ENCODE measurements at regions not wholly inside any gene's neighbourhood (a gene's known extent, or its start where the extent isn't known, plus 50 kb on each side); places are given as distances from the start of the nearest gene placed in this dataset.

DNA sequence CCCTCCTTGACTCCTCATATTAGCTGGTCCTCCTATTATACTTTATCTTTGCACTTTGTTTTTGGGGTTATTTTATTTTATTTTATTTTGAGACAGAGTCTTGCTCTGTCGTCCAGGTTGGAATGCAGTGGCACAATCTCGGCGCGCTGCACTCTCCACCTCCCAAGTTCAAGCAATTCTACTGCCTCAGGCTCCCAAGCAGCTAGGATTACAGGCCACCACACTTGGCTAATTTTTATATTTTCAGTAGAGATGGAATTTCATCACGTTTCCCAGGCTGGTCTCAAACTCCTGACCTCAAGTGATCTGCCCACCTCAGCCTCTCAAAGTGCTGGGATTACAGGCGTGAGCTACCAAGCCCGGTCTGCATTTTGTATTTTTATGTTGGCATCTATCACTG lies 126.7 kb downstream of the FOXB1 start:
- Histone ChIP-seq H3K4me1 (ENCODE audit: insufficient read depth) (no peaks in the 10 kb centered on the region), H3K36me3 (ENCODE audit: insufficient read depth) (no peaks in the 10 kb centered on the region), H3K4me3 (ENCODE audit: low read depth, low read length) (no peak overlapping the region), H3K27ac (ENCODE audit: low read depth) (no peak overlapping the region)
- no peak for DNase-seq (ENCODE audit: extremely low spot score)
- 88% methylated on average over 7 of the region's 7 CpGs for WGBS

DNA sequence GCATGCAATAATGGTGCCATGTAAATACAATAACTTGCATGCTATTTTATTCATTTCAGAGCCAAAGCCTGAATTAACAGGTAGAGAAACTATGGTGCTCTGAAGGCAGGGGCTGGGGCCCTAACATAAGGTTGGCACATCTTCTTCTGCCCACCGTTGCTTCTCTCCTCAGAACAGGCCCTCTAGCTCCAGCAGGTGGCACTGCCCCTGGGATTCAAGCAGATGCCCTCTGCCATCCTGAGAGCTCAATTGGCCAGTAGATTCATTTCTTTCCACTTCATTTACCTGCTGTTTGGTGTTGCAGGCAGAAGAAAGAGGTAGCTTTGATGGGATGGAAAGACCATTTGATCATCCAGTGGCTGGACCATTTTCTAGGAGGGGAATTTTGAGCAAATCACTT lies 130.5 kb downstream of the FOXB1 start:
- Histone ChIP-seq H3K4me1 (ENCODE audit: insufficient read depth) (no peaks in the 10 kb centered on the region), H3K4me3 (ENCODE audit: low read depth, low read length) (no peak overlapping the region), H3K27ac (ENCODE audit: low read depth) (no peak overlapping the region), H3K36me3 (ENCODE audit: insufficient read depth) (no peaks in the 10 kb centered on the region)
- no peak for DNase-seq (ENCODE audit: extremely low spot score)
- WGBS: 43% methylated on average over 1 of the region's 1 CpG

DNA sequence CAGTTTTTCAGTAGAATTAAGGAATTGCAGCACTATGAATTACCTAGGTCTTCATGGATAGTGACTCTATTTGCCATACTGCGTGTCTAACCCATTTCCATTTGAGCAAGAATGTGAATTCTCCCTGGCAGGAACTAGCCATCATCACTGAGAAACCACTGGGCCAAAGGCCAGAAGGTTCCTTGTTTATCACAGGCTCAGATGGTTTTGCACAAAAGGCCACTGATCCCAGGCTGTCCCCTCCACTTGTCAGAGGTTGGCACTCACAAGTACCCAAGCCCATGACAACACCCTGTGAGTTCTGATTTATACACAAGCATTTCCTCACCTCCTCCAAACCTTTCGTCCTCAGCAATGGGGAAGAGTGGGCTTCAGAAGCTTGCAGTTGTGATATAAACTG lies 131.8 kb downstream of the FOXB1 start:
- no peak overlapping the region for H3K4me3 ChIP-seq (ENCODE audit: low read depth, low read length)
- no peak overlapping the region for H3K27ac ChIP-seq (ENCODE audit: low read depth)
- DNase-seq (ENCODE audit: extremely low spot score): no peak
- 67% methylated on average over 2 of the region's 2 CpGs for WGBS
- H3K36me3 ChIP-seq (ENCODE audit: insufficient read depth): no peaks in the 10 kb centered on the region
- no peaks in the 10 kb centered on the region for H3K4me1 ChIP-seq (ENCODE audit: insufficient read depth)

DNA sequence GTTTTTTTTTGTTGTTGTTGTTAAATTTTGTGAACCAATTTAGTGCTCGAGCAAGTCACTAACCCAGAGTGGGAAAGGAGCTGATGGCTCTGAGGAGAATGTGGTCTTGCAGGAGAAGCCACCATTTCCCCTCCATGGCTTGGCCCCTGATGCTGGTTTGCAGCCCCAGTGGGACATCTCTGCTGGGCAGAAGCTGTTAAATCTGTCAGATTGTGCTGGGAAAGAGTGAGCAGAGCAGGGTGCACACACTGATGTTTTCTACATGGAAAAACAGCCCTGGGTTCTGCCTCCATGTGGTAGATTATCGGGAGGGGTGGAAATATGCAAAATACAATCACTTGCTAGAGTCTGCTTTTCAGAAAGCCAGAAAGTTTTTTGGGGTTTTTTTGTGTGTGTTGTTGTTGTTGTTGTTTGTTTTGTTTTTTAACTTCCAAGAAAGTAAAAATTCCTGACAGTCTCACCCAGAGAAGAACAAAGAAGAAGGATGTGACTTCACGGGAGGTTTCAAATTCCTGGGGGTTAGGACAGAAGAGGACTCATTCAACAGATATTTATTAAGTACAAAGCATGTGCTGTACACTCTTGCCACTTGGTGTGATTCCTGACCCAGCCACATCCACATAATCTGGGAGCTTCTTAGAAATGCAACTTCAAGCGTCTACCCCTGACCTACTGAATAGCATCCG lies 133.7 kb downstream of the FOXB1 start:
- H3K4me3 ChIP-seq (ENCODE audit: low read depth, low read length): no peak overlapping the region
- no peak for DNase-seq (ENCODE audit: extremely low spot score)

DNA sequence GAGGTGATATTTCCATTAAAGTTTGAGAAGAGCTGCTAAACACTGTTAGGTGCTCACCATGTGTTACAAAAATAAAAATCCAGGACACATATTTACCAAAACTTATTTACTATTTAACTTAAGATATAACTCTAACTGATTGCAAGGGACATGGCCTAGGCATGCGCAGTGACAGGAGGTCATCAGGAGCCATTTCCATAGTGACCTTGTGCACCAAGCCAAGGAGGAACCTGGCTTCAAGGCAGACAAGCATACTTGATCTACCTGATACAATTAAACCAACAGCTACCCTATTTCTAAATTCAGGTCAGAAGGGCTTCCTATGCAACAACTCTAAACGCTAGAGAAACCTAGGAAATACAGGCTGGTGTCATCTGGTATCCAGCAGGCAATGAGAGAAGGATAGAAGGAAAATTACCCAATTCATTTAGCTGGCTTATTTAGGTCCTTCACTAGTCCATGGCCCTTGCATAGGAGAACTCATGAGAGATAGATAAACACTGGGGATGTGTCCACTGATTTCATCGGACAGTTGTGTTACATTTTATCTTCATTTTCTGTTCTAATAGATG lies 134.4 kb downstream of the FOXB1 start:
- no peaks in the 10 kb centered on the region for H3K4me1 ChIP-seq (ENCODE audit: insufficient read depth)
- no peak for DNase-seq (ENCODE audit: extremely low spot score)
- H3K27ac ChIP-seq (ENCODE audit: low read depth): no peak overlapping the region
- no peak overlapping the region for H3K4me3 ChIP-seq (ENCODE audit: low read depth, low read length)
- WGBS: 83% methylated on average over 3 of the region's 3 CpGs
- no peaks in the 10 kb centered on the region for H3K36me3 ChIP-seq (ENCODE audit: insufficient read depth)

More for the DNA sequence above, 133.7 kb downstream of the FOXB1 start:
- H3K4me1 ChIP-seq (ENCODE audit: insufficient read depth): no peaks in the 10 kb centered on the region
- no peak overlapping the region for H3K27ac ChIP-seq (ENCODE audit: low read depth)
- WGBS: 59% methylated on average over 5 of the region's 5 CpGs
- no peaks in the 10 kb centered on the region for H3K36me3 ChIP-seq (ENCODE audit: insufficient read depth)

DNA sequence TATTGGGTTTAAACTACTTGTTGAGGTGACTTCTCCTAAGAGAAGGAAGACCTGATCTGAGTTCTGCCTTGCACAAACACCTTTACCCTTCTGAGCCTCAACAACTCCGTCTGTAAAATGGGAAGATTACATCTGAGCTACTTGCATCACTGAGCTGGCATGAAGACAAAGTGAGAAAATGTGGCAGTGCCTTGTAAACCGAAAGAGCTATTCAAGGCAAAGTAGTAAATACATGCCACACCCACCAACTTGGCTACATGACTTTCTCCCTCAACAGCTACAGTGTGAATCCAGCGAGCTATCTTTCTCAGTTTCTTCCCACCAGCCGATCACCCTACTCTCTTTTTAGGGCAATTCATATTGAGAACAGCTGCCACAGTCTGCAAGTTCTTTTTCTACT lies 148.3 kb downstream of the FOXB1 start:
- 77% methylated on average over 4 of the region's 4 CpGs for WGBS
- Histone ChIP-seq H3K4me1 (ENCODE audit: insufficient read depth) (no peaks in the 10 kb centered on the region), H3K4me3 (ENCODE audit: low read depth, low read length) (no peak overlapping the region), H3K27ac (ENCODE audit: low read depth) (no peak overlapping the region), H3K36me3 (ENCODE audit: insufficient read depth) (no peaks in the 10 kb centered on the region)
- no peak for DNase-seq (ENCODE audit: extremely low spot score)

DNA sequence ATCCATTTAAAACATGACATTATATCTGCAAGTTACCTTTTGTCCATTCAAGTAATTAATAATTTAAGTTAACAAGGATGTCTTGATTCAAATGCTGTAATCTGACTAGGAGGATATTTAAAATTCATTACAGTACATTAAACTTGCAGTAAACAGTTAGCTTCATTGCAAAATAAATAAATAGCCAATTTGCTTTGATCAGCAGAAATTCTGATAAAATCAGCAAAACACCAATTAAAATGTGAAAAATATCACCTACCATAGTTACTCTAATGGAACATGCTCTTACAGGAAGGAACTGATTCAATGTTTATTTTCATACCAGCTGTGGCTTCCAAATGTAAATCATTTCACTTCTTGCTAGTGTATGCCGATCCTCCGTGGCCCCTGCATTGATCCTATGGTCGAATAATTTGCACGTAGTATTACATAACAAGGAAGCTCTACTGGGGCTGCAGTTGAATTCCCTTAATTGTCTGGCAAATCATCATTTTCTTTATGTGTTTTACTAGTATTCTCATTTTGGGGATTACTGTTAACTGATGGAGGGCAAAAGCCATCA lies 150.7 kb downstream of the FOXB1 start:
- H3K36me3 ChIP-seq (ENCODE audit: insufficient read depth): no peaks in the 10 kb centered on the region
- WGBS: 23% methylated on average over 4 of the region's 4 CpGs
- H3K27ac ChIP-seq (ENCODE audit: low read depth): no peak overlapping the region
- H3K4me3 ChIP-seq (ENCODE audit: low read depth, low read length): no peak overlapping the region
- no peak for DNase-seq (ENCODE audit: extremely low spot score)
- H3K4me1 ChIP-seq (ENCODE audit: insufficient read depth): no peaks in the 10 kb centered on the region

DNA sequence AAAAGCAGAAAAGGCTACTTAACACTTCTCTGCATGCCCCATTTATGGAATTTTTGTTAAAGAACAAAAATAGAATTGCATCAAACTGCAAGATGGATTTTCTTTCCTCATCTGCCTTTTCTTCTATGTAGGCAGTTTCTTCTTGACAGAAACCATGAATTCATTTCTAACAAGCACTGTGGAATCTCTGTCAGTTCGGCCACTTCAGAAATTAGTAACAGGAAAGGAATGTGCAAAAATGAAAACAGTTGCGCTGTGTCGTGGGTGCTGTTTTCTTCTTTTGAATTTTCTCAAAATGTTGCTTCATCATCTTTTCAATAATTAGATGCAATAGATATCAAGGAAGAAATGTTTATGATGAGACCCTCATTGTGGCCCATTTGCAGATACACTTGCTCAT lies 151.6 kb downstream of the FOXB1 start:
- DNase-seq (ENCODE audit: extremely low spot score): no peak
- 50% methylated on average over 3 of the region's 3 CpGs for WGBS
- H3K36me3 ChIP-seq (ENCODE audit: insufficient read depth): no peaks in the 10 kb centered on the region
- no peak overlapping the region for H3K27ac ChIP-seq (ENCODE audit: low read depth)
- no peak overlapping the region for H3K4me3 ChIP-seq (ENCODE audit: low read depth, low read length)
- H3K4me1 ChIP-seq (ENCODE audit: insufficient read depth): no peaks in the 10 kb centered on the region

DNA sequence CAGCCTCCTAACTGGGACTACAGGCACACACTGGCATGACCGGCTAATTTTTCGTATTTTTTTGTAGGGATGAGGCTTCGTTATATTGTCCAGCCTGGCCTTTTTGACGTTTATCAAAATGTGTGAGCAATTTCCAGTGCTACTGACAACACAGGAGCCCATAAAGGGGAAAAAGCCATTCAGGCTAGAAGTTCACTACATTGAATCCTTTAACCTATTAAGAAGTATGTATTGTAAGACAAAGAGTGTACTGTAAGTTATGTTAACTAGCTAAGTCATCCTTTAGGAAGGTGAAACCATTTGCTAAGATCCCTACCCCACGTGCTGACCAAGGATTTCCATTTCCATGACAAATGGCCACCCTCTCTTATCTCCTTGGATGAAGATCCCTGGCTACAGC lies 156.8 kb downstream of the FOXB1 start:
- 72% methylated on average over 5 of the region's 5 CpGs for WGBS
- Histone ChIP-seq H3K4me3 (ENCODE audit: low read depth, low read length) (no peak overlapping the region), H3K36me3 (ENCODE audit: insufficient read depth) (no peaks in the 10 kb centered on the region), H3K4me1 (ENCODE audit: insufficient read depth) (no peaks in the 10 kb centered on the region), H3K27ac (ENCODE audit: low read depth) (no peak overlapping the region)
- no peak for DNase-seq (ENCODE audit: extremely low spot score)

DNA sequence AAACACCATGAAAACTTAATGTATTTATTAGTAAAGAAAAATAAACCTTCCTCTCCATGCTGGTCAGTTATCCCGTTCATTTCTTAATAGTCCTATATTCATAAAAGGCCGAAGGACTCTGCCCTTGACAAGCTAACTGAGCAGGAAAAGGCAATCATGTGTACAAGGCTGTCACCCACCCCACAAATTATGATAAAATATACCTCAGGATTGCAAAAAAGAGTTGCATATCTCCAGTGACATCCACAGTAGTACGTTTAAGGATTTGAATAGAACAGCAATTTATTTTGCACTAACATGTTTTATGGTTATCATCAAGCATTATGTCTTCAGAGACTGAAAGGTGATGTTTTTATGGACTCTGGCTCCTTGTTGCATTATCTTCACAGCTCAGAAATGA lies 157.6 kb downstream of the FOXB1 start:
- no peaks in the 10 kb centered on the region for H3K36me3 ChIP-seq (ENCODE audit: insufficient read depth)
- no peak overlapping the region for H3K4me3 ChIP-seq (ENCODE audit: low read depth, low read length)
- no peak overlapping the region for H3K27ac ChIP-seq (ENCODE audit: low read depth)
- WGBS: 58% methylated on average over 3 of the region's 3 CpGs
- no peaks in the 10 kb centered on the region for H3K4me1 ChIP-seq (ENCODE audit: insufficient read depth)
- no peak for DNase-seq (ENCODE audit: extremely low spot score)

DNA sequence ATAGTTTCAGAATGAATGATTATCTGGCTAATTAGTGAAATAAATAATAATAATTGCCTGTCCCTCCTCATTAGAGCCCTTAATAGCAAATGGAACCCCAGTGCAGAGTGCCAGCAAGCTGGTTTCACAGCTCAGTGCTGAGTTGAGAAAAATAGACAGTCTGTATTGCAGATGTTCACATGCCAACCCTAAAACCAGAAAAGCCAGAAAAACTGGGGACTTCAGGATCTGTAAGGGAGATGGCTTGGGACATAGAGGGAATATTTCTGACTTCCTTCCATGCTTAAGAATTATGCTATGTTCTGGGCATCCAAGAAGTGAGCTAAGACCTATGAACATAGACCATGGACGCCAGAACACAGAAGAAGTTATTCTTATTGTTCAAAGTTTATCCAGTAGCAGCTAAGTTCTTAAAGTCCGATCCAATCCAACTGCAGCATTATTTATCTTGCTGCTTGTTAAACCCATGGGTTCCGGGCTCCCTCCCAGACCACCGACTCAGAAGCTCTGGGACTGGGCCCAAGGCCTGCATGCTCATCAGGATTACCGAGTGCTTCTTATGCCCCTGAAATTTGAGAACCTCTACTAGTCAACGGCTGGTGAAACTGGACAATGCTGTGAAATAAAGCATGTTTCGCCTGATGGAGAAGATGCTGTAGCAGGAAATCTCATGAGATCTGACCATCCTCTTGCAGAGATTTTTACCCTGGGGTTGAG lies 158.3 kb downstream of the FOXB1 start:
- H3K4me1 ChIP-seq (ENCODE audit: insufficient read depth): no peaks in the 10 kb centered on the region
- WGBS: 48% methylated on average over 7 of the region's 7 CpGs
- no peak overlapping the region for H3K27ac ChIP-seq (ENCODE audit: low read depth)
- H3K36me3 ChIP-seq (ENCODE audit: insufficient read depth): no peaks in the 10 kb centered on the region
- no peak for DNase-seq (ENCODE audit: extremely low spot score)
- no peak overlapping the region for H3K4me3 ChIP-seq (ENCODE audit: low read depth, low read length)

DNA sequence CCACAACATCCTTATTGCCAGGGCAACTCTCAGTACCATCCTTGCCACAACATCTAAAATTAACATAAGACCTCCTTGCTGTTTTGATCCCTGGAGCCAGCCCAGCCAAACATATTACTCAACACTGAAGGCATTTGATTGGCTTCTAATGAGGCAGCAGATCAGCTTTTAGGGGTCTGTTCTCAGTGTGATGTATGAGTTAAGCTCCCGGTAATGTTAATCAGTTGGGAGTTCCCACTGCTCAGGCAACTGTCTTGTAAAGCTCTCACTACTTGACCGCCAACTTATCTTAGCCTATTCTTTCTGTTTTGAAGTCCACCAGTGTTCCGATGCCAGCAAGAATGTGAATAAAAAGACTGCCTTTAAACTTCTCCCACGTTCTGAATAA lies 158.9 kb downstream of the FOXB1 start:
- H3K4me3 ChIP-seq (ENCODE audit: low read depth, low read length): no peak overlapping the region
- WGBS: 52% methylated on average over 4 of the region's 4 CpGs
- H3K36me3 ChIP-seq (ENCODE audit: insufficient read depth): no peaks in the 10 kb centered on the region
- no peak overlapping the region for H3K27ac ChIP-seq (ENCODE audit: low read depth)
- no peaks in the 10 kb centered on the region for H3K4me1 ChIP-seq (ENCODE audit: insufficient read depth)
- DNase-seq (ENCODE audit: extremely low spot score): no peak

DNA sequence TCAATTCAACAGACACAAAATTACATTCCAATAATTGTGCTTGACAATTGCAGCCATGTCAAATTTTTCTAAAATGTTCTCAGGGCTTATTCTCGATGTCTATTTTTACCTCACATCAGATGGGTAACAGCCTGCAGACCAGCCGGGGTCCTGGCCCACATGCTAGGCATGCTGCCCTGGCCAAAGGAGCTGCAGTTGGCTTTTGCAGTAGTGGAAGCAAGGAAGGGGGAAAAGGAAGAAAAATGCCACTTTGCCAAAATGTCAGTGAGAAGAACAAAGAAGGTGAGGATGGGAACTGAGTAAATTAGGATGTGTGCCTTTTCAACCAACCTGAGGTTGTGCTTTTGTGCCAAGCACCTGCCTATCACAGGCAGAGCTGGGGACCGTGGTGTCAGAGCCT lies 161.0 kb downstream of the FOXB1 start:
- Histone ChIP-seq H3K4me1 (ENCODE audit: insufficient read depth) (no peaks in the 10 kb centered on the region), H3K36me3 (ENCODE audit: insufficient read depth) (no peaks in the 10 kb centered on the region), H3K4me3 (ENCODE audit: low read depth, low read length) (no peak overlapping the region), H3K27ac (ENCODE audit: low read depth) (no peak overlapping the region)
- 84% methylated on average over 3 of the region's 3 CpGs for WGBS
- DNase-seq (ENCODE audit: extremely low spot score): no peak

DNA sequence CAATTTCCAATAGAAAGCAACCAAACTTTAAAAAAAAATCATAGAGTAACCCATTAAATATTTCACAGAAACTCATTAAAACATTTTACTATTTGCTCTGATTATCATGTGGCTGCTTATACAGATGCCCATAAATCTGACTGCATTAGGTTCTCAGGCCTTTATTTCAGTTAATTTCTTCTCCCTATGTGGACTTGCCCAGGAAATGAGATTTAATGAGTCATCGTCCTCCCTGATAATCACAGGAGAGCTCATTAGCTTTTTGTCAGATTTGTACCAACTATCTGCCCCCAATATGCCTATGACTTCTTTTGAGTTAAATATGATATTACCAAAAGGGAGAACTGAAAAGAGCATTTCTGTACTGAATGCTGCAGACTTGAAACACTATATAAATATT lies 168.0 kb downstream of the FOXB1 start:
- no peaks in the 10 kb centered on the region for H3K4me1 ChIP-seq (ENCODE audit: insufficient read depth)
- WGBS: 37% methylated on average over 1 of the region's 1 CpG
- H3K27ac ChIP-seq (ENCODE audit: low read depth): no peak overlapping the region
- no peak for DNase-seq (ENCODE audit: extremely low spot score)
- H3K4me3 ChIP-seq (ENCODE audit: low read depth, low read length): no peak overlapping the region
- H3K36me3 ChIP-seq (ENCODE audit: insufficient read depth): no peaks in the 10 kb centered on the region
